ENCODE measurements at regions not wholly inside any gene's neighbourhood (a gene's known extent, or its start where the extent isn't known, plus 50 kb on each side); places are given as distances from the start of the nearest gene placed in this dataset.
"Not testable (repeated sequence)": the region's sequence is repeated elsewhere in the genome, so short reads cannot be mapped to it uniquely, and the experiment has no call there.

DNA sequence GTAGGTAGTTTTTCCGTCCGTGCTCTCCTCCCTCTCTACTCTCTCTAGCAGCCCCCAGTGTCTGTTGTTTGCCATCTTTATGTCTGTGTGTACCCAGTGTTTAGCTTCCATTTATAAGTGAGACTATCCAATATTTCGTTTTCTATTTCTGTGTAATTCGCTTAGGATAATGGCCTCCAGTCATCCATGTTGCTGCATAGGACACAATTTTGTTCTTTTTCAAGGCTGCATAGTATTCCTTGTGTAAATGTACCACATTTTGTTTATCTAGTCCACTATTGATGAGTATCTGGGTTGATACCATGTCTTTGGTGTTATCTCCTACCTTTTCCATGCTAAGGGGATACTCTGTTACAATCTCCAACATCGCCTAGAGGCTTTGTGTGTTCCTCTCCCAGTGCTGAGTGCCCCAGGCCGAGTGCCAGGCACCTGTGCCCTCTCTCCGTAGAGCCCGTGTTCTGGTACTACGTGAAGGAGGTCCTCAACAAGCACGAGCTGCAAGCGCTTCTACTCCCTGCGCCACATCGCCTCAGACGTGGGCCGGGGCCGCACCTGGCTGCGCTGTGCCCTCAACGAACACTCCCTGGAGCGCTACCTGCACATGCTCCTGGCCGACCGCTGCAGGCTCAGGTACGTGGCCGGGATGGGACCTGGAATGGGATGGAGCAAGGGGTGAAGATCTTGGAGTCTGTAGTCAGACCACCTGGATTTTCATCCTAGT lies 51.0 kb downstream of the NPIPB11 start:
- H3K27me3 Mint-ChIP-seq; H3K4me3 Mint-ChIP-seq (ENCODE audit: low read depth); H3K36me3 Mint-ChIP-seq (ENCODE audit: insufficient read depth); DNase-seq (ENCODE audit: low spot score, unreplicated experiment); H3K9me3 Mint-ChIP-seq (ENCODE audit: low read depth); H3K4me1 Mint-ChIP-seq (ENCODE audit: low read depth); H3K27ac Mint-ChIP-seq: not testable (repeated sequence)

DNA sequence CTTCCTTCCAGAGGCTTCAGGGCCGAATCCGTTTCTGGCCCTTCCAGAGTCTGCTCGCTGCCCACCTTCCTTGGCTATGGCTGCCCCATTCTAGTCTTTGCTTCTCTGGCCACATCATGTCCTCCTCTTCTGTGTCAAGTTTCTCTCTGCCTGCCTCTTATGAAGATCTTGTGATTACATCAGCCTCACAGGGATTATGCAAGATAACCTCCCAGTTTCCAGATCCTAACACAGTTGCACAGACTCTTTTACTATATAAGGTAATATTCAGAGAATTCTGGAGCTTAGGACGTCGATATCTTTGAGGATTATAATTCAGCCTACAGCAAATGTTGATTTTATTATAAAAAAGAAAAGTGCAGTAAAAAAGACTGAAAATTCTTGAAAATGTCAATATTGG lies 52.1 kb downstream of the NPIPB11 start:
- H3K36me3 Mint-ChIP-seq (ENCODE audit: insufficient read depth); H3K9me3 Mint-ChIP-seq (ENCODE audit: low read depth); H3K27me3 Mint-ChIP-seq; H3K4me3 Mint-ChIP-seq (ENCODE audit: low read depth); H3K27ac Mint-ChIP-seq; DNase-seq (ENCODE audit: low spot score, unreplicated experiment); H3K4me1 Mint-ChIP-seq (ENCODE audit: low read depth): not testable (repeated sequence)

GRCh38 chr16:29352617-29352999 lies 53.9 kb downstream of the NPIPB11 start:
- H3K4me3 Mint-ChIP-seq (ENCODE audit: low read depth); H3K4me1 Mint-ChIP-seq (ENCODE audit: low read depth); H3K9me3 Mint-ChIP-seq (ENCODE audit: low read depth); DNase-seq (ENCODE audit: low spot score, unreplicated experiment); H3K27me3 Mint-ChIP-seq; H3K36me3 Mint-ChIP-seq (ENCODE audit: insufficient read depth); H3K27ac Mint-ChIP-seq: not testable (repeated sequence)

GRCh38 chr16:29351970-29352616 lies 54.4 kb downstream of the NPIPB11 start:
- not testable (repeated sequence) for H3K36me3 Mint-ChIP-seq (ENCODE audit: insufficient read depth); H3K4me3 Mint-ChIP-seq (ENCODE audit: low read depth); DNase-seq (ENCODE audit: low spot score, unreplicated experiment); H3K27me3 Mint-ChIP-seq; H3K27ac Mint-ChIP-seq; H3K9me3 Mint-ChIP-seq (ENCODE audit: low read depth); H3K4me1 Mint-ChIP-seq (ENCODE audit: low read depth)

DNA sequence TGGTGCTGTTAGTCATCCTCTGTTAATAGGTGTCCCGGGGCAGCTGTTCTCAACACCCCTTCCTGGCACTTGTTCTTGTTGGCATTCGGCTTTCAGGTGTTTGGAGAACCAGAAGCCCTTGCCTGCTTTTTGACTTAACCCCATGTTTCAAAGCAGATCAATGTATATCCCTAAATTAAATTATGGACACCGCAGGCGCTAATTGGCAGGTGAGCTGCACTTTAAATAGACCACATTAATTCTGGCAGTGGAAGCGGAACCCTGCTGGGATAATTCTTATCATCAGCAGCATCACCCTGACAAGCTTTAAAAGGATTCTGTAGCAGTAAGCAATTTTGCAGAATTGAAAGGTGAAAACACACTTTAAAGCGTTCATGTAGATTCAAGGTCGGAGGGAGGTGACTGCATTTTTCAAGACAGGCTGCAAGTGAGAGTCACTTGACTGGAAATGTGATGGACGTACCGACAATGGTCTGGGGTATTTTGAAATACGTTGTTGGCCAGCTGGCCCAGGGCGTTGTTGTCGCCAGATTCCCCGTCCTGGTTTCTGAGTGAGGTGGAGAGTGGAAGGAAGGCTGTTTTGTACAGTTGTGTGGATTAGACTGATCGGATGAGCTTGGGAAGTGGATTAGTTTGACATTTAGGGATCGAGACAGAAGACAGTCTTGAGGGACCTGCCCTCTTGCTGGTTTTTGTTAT lies 55.1 kb downstream of the NPIPB11 start:
- H3K36me3 Mint-ChIP-seq (ENCODE audit: insufficient read depth); H3K4me3 Mint-ChIP-seq (ENCODE audit: low read depth); H3K9me3 Mint-ChIP-seq (ENCODE audit: low read depth); H3K27me3 Mint-ChIP-seq; H3K27ac Mint-ChIP-seq; H3K4me1 Mint-ChIP-seq (ENCODE audit: low read depth); DNase-seq (ENCODE audit: low spot score, unreplicated experiment): not testable (repeated sequence)

GRCh38 chr16:29349966-29350365 lies 56.5 kb downstream of the NPIPB11 start:
- H3K9me3 Mint-ChIP-seq (ENCODE audit: low read depth); H3K36me3 Mint-ChIP-seq (ENCODE audit: insufficient read depth); H3K27me3 Mint-ChIP-seq; H3K4me1 Mint-ChIP-seq (ENCODE audit: low read depth); H3K4me3 Mint-ChIP-seq (ENCODE audit: low read depth); DNase-seq (ENCODE audit: low spot score, unreplicated experiment); H3K27ac Mint-ChIP-seq: not testable (repeated sequence)

DNA sequence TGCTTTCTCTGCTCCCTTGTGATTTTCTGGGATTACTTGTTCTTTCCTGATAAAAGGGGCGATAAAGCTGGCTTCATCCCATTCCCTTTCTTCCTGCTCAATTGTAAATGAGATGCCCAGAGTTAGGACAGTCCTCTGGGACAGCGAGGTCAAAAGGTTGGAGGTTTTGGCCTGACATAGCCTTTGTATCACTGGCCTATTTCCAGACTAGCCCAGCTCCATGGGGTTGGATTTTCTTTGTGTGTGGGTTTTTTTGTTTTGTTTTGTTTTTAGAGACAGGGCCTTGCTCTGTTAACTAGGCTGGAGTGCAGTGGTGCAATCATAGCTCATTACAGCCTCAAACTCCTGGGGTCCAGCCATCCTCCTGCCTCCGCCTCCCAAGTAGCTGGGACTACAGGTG lies 57.8 kb downstream of the NPIPB11 start:
- H3K27ac Mint-ChIP-seq; DNase-seq (ENCODE audit: low spot score, unreplicated experiment); H3K36me3 Mint-ChIP-seq (ENCODE audit: insufficient read depth); H3K4me1 Mint-ChIP-seq (ENCODE audit: low read depth); H3K4me3 Mint-ChIP-seq (ENCODE audit: low read depth); H3K9me3 Mint-ChIP-seq (ENCODE audit: low read depth); H3K27me3 Mint-ChIP-seq: not testable (repeated sequence)

GRCh38 chr16:29348123-29348690 lies 58.3 kb downstream of the NPIPB11 start:
- not testable (repeated sequence) for H3K27me3 Mint-ChIP-seq; H3K4me1 Mint-ChIP-seq (ENCODE audit: low read depth); H3K36me3 Mint-ChIP-seq (ENCODE audit: insufficient read depth); H3K4me3 Mint-ChIP-seq (ENCODE audit: low read depth); DNase-seq (ENCODE audit: low spot score, unreplicated experiment); H3K27ac Mint-ChIP-seq; H3K9me3 Mint-ChIP-seq (ENCODE audit: low read depth)

- H3K27ac Mint-ChIP-seq; H3K27me3 Mint-ChIP-seq; H3K9me3 Mint-ChIP-seq (ENCODE audit: low read depth); H3K4me3 Mint-ChIP-seq (ENCODE audit: low read depth); H3K36me3 Mint-ChIP-seq (ENCODE audit: insufficient read depth); DNase-seq (ENCODE audit: low spot score, unreplicated experiment); H3K4me1 Mint-ChIP-seq (ENCODE audit: low read depth): not testable (repeated sequence)
These were observed 59.5 kb downstream of the NPIPB11 start for GRCh38 chr16:29346796-29347580.

DNA sequence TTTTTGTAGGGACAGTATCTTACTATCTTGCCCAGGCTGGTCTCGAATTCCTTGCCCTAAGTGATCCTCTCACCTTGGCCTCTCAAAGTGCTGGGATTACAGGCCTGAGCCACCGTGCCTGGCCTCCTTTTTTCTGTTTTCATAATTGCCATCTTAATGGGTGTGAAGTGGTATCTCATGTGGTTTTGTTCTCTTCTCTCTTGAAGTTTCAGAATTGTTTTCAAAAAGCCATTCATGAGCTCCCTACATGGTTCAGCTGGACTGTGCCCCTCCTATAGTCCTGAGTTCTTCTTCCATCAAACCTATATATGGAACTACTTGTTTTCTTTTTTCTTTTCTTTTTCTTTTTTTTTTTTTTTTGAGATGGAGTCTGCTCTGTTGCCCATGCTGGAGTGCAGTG lies 60.3 kb downstream of the NPIPB11 start:
- not testable (repeated sequence) for H3K4me1 Mint-ChIP-seq (ENCODE audit: low read depth); H3K27ac Mint-ChIP-seq; DNase-seq (ENCODE audit: low spot score, unreplicated experiment); H3K36me3 Mint-ChIP-seq (ENCODE audit: insufficient read depth); H3K27me3 Mint-ChIP-seq; H3K4me3 Mint-ChIP-seq (ENCODE audit: low read depth); H3K9me3 Mint-ChIP-seq (ENCODE audit: low read depth)

DNA sequence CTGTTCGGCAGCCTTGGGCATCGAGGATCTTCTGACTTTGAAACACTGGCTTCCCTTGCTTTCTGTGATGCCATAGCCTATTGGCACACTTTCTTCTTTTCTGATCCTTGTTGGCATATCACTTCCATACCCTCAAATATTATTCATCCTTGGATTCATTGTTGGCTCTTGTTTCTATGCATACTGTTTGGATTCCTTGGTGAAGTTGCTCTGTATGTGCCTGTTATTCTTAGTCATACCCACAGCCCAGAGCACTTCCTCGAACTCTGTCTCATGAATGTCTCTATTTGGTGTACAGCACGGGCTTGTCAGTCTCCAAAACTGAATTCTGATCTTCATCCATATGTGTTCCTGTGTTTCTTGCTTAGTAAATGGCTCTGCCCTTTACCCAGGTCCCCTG lies 63.6 kb downstream of the NPIPB11 start:
- not testable (repeated sequence) for H3K9me3 Mint-ChIP-seq (ENCODE audit: low read depth); H3K27me3 Mint-ChIP-seq; H3K4me1 Mint-ChIP-seq (ENCODE audit: low read depth); H3K4me3 Mint-ChIP-seq (ENCODE audit: low read depth); H3K36me3 Mint-ChIP-seq (ENCODE audit: insufficient read depth); DNase-seq (ENCODE audit: low spot score, unreplicated experiment); H3K27ac Mint-ChIP-seq

GRCh38 chr16:29340779-29341438 lies 65.6 kb downstream of the NPIPB11 start:
- not testable (repeated sequence) for H3K4me3 Mint-ChIP-seq (ENCODE audit: low read depth); H3K9me3 Mint-ChIP-seq (ENCODE audit: low read depth); DNase-seq (ENCODE audit: low spot score, unreplicated experiment); H3K27ac Mint-ChIP-seq; H3K36me3 Mint-ChIP-seq (ENCODE audit: insufficient read depth); H3K27me3 Mint-ChIP-seq; H3K4me1 Mint-ChIP-seq (ENCODE audit: low read depth)

Measured in progenitor cell of endocrine pancreas (in vitro differentiated cells).